ENCODE measurements at regions not wholly inside any gene's neighbourhood (a gene's known extent, or its start where the extent isn't known, plus 50 kb on each side); places are given as distances from the start of the nearest gene placed in this dataset.

GRCh38 chr13:74442751-74443150 lies 308.5 kb upstream of the KLF12 start:
- TF ChIP-seq CTCF (IDR thresholded peaks at IDR 0.05) (no peak), EP300 (IDR thresholded peaks at IDR 0.05; ENCODE audit: borderline replicate concordance in 1 of 2, low read depth in 1 of 2, low read length in 1 of 2) (no peak), ELF1 (IDR thresholded peaks at IDR 0.05) (no peak), NFIC (IDR thresholded peaks at IDR 0.05; ENCODE audit: borderline replicate concordance) (no peak), POLR2AphosphoS5 (IDR thresholded peaks at IDR 0.05; ENCODE audit: low read depth, low read length) (no peak), FOXM1 (IDR thresholded peaks at IDR 0.05; ENCODE audit: low read depth) (no peak)
- TF ChIP-seq, protein P1, sequence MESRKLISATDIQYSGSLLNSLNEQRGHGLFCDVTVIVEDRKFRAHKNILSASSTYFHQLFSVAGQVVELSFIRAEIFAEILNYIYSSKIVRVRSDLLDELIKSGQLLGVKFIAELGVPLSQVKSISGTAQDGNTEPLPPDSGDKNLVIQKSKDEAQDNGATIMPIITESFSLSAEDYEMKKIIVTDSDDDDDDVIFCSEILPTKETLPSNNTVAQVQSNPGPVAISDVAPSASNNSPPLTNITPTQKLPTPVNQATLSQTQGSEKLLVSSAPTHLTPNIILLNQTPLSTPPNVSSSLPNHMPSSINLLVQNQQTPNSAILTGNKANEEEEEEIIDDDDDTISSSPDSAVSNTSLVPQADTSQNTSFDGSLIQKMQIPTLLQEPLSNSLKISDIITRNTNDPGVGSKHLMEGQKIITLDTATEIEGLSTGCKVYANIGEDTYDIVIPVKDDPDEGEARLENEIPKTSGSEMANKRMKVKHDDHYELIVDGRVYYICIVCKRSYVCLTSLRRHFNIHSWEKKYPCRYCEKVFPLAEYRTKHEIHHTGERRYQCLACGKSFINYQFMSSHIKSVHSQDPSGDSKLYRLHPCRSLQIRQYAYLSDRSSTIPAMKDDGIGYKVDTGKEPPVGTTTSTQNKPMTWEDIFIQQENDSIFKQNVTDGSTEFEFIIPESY (IDR thresholded peaks at IDR 0.05; ENCODE audit: borderline replicate concordance, low read depth), result no peak
